ENCODE measurements at regions not wholly inside any gene's neighbourhood (a gene's known extent, or its start where the extent isn't known, plus 50 kb on each side); places are given as distances from the start of the nearest gene placed in this dataset.

GRCh38 chrX:6985537-6985936 lies 162.0 kb upstream of the STS start:
- TF ChIP-seq POLR2A (IDR thresholded peaks at IDR 0.05; ENCODE audit: low read length) (no peak), GATA1 (IDR thresholded peaks at IDR 0.05; ENCODE audit: low read depth, low read length) (no peak)
